ENCODE measurements at regions not wholly inside any gene's neighbourhood (a gene's known extent, or its start where the extent isn't known, plus 50 kb on each side); places are given as distances from the start of the nearest gene placed in this dataset.

DNA sequence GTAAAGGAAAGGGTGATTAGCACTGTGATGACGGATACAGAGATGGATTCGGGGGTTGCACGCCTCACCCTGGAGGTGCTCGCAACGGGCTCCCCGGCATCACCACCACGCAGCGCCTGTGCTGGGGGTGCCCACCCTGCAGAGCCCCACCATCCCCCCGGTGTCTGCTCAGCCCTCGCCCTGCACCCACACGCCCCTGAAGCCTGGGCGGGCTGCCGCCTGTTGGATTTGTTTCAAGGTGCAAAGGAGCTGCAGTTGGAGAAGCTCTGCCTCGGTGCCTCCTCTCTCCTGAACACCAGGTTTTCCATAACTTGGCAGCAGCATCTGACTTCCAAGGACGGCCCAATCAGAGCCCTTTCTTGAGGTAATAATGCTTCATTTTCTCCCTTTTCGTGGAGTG lies 106.1 kb upstream of the TMEM132D start:
- no peak for TF ChIP-seq GATA2 (IDR thresholded peaks at IDR 0.05; ENCODE audit: low read depth, low read length)
- TF ChIP-seq GATA3 (IDR thresholded peaks at IDR 0.05; ENCODE audit: low read depth, low read length): no peak

DNA sequence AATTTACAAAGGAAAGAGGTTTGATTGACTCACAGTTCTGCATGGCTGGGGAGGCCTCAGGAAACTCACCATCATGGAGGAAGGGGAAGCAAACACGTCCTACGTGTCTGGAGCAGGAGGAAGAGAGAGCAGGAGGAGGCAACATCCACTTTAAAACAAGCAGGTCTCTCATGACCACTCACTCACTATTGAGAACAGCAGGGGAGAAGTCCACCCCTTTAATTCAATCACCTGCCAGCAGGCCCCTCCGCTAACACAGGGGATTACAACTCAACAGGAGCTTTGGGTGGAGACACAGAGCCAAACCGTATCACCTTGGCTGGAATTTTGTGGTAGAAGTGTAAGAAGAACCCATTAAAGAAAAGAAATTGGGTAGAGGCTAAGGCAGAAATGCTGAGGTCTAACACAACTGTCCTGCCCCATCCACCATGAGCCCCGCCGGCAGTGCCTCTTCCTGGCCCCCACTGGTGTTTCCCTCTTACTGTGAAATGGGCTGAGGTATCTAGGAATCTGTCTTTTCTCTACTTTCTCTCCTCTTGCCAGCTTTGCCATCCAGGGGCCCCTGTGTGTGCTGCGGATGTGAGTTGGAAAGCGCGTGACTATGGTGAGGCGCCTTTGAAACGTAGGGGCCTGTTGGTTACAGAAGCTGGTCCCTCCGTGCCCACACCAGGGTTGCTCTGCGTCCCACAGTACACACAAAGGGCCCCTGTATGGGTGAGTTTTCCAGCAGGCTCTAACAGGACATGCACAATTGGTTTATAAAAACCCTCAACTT lies 108.0 kb upstream of the TMEM132D start:
- TF ChIP-seq GATA2 (IDR thresholded peaks at IDR 0.05; ENCODE audit: low read depth, low read length) (no peak), GATA3 (IDR thresholded peaks at IDR 0.05; ENCODE audit: low read depth, low read length) (no peak)

DNA sequence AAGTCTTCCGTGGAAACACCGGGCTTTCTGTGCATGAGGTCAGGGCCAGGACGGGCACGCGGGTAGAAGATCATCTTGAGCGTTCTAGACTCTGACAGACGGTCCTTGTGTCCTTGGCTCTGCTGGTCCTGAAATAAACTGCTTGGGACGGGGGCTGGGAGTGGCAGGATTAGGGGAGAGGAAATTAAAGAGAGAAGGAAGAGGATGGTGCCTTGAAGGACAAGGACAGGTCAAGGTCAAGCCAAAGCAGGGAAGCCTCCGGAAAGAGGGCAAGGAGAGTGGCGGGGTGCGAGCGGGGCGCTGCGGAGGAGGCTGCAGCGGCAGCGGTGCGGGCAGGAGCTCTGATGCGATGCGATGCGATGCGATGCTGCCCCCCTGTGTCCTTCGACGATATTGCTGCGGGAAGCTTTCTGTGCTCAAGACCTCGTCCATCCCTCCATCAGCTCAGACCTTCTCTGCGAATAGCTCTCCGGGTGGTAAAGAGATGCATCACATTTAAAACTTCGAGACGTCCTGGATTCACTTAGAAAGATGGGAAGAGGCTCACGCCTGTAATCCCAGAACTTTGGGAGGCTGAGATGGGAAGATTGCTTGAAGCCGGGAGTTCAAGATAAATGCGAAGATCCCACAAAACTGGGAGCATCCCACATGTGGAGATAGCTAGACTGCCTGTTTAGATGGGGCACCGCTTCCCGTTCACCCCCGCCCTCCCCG lies 110.1 kb upstream of the TMEM132D start:
- TF ChIP-seq GATA3 (IDR thresholded peaks at IDR 0.05; ENCODE audit: low read depth, low read length) (no peak), GATA2 (IDR thresholded peaks at IDR 0.05; ENCODE audit: low read depth, low read length) (no peak)

DNA sequence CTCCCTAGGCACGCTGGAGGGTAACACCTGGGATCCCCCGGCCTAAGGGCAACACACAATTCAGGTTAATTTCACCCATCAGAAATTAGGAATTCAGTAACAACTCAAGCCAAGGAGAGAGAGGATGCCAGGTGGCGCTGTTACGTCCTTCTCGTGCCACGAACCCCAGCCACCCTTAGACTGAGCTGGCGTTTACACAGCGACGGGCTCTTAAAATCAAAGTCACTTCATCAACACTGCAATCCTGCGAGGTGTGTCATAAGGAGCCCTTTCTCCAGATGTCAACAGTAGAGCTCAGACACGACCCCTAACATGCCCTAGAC lies 110.6 kb upstream of the TMEM132D start:
- no peak for TF ChIP-seq GATA2 (IDR thresholded peaks at IDR 0.05; ENCODE audit: low read depth, low read length)
- TF ChIP-seq GATA3 (IDR thresholded peaks at IDR 0.05; ENCODE audit: low read depth, low read length): no peak

DNA sequence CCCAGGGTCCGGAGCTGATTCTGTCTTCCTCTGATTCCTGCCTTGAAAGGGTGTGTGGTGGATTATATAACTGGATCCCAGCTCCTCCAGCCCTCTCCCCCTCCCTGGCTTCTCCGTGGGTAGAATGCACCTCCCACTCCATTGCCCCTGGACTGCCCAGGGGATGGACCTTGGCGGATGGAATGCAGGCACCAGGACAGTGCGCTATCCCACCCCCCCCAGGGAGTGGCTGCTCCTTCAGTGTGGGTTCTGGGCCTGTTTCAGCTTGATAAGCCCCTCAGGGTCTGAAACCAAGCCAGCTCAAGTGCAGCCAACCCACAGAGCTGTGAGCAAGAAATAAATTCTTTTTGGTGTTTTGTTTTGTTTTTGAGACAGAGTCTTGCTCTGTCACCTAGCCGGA lies 112.4 kb upstream of the TMEM132D start:
- TF ChIP-seq GATA3 (IDR thresholded peaks at IDR 0.05; ENCODE audit: low read depth, low read length): no peak
- no peak for TF ChIP-seq GATA2 (IDR thresholded peaks at IDR 0.05; ENCODE audit: low read depth, low read length)

DNA sequence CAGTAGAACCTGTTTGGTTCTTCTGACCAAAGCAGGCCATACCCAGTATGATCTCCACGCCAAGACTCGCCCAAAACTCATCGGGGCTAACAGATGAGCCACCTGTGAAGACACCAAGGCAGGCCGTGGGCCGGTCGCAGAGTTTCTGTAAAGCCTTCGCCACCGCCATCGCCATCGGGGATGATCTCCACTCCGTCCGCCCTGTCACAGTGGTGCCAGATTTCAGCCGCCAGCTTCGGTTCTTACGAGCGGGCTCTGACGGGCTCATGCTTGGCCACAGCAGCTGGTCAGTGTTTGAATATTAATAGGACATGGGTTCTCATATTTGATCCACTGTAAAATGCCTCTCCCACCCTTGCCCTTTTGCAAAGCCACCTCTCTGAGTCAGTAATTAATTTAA lies 113.2 kb upstream of the TMEM132D start:
- TF ChIP-seq GATA2 (IDR thresholded peaks at IDR 0.05; ENCODE audit: low read depth, low read length) (no peak), GATA3 (IDR thresholded peaks at IDR 0.05; ENCODE audit: low read depth, low read length) (no peak)

DNA sequence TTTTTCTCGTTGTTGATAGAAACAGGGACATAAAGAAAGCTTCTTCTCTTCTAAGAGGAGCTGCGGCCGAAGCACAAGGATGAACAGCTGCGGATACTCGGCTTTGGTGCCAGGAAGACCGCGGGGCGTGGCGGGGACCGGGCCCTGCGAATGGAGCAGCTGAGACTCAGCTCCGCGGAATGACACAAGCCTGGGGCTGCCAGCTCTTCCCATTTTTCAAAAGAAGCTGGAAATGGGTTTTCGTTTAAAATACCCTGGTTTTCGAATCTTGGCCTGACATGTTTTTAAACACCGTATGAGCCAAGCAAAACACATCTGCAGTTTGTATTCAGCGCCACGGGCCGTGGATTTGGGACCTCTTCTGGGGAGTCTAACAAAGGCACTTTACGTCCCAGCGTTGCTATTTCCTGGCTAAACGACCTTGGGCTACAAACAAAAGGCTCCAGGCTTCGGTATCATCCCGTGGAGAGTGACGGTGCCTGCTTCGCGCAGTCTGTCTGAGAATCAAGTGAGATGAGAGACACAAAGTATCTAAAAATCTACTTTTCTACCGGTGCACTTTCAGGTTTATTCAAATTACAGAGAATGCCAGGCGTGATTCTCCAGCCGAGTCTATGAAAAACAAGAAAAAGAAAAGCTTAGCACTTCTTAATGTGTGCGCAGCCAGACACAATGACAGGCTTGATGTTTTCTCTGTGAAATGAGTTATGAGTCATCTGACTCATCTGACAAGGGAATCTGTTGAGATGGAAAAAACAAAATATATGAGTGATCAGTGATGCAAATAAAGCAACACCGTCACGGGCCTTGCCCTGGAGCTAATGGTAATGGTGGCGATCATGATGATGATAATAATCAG lies 114.0 kb upstream of the TMEM132D start:
- no peak for TF ChIP-seq GATA3 (IDR thresholded peaks at IDR 0.05; ENCODE audit: low read depth, low read length)
- no peak for TF ChIP-seq GATA2 (IDR thresholded peaks at IDR 0.05; ENCODE audit: low read depth, low read length)

DNA sequence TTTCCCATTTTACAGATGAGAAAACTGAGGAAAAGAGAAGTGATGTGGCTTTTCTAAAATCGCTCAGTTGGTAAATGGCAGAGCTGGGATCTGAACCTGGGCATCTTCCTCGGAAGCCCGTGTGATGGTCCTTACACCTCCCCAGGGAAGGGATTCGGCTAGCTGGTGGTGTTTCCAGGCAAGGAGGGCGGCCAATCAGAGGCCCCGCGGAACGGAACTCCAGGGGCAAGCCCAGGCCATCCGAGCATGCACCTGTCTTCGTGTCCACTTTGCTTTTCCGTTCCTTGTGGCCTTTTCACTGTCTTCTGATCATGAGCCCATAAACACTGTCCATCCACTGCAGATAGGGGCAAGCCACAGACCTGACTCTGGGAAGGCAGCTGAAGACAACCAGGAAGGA lies 114.8 kb upstream of the TMEM132D start:
- TF ChIP-seq GATA2 (IDR thresholded peaks at IDR 0.05; ENCODE audit: low read depth, low read length) (no peak), GATA3 (IDR thresholded peaks at IDR 0.05; ENCODE audit: low read depth, low read length) (no peak)

DNA sequence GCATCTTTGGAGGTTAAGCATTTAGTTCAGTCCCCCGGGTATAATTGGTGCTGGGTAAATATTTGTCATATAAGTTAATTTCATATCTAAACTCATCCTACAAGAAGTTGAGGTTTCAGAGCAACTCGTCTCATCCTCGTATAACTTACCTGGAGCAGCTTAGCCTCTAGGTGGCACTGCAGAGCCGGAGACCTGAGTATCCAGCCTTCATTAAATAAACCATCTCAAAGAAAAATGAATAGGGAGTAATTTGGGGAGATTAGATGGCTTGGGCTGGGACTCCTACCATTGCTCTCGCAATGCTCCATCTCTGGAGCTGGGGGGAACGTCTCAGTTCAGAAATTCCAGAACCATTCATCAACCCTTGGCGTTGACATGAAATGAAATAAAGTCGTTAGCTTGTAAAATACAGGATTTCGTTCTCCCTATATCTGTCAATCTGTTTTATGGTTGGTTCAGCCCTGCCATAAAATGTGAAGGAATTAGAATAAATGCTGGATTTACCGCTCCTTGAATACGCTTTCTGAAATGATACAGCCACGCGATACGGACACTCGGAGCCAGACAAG lies 122.9 kb upstream of the TMEM132D start:
- TF ChIP-seq GATA3 (IDR thresholded peaks at IDR 0.05; ENCODE audit: low read depth, low read length) (no peak), GATA2 (IDR thresholded peaks at IDR 0.05; ENCODE audit: low read depth, low read length) (no peak)

DNA sequence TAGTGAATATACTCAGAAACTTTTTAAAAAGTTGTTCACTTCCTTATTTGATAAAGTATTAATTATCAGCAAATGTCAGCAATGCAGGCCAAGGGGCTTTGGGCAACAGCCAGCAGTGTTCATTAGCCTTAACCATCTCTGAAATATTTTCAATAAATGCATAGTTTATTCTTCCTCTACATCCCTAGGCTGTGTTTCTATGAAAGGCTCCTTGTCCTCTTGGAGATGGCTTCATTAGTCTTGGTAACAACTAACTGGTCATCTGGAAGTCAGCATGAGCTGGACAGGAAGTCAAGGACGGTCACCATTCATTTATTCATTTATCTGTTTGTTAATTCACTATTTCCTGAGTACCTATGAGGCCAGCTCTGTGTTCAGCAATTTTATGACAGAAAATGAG lies 124.0 kb upstream of the TMEM132D start:
- no peak for TF ChIP-seq GATA3 (IDR thresholded peaks at IDR 0.05; ENCODE audit: low read depth, low read length)
- TF ChIP-seq GATA2 (IDR thresholded peaks at IDR 0.05; ENCODE audit: low read depth, low read length): no peak

DNA sequence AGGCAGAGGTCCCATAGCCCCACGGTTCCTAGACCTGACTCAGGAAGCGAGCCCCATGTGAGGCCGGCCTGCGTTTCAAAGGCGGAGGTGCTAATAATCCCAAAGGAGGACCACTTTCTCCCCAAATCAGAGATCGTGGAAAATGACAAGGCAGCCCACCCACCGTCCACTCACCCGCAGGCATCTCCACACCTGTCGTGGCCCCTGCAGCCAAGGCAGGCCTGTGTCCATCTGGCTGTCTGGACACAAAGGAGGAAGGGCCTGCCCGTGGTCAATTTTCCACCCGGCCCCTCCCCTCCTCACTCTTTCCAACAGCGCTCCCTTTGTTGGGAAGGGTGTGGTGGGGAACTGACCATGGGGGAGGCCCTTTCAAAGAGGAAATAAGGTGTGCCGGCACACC lies 125.3 kb upstream of the TMEM132D start:
- TF ChIP-seq GATA2 (IDR thresholded peaks at IDR 0.05; ENCODE audit: low read depth, low read length) (no peak), GATA3 (IDR thresholded peaks at IDR 0.05; ENCODE audit: low read depth, low read length) (no peak)

DNA sequence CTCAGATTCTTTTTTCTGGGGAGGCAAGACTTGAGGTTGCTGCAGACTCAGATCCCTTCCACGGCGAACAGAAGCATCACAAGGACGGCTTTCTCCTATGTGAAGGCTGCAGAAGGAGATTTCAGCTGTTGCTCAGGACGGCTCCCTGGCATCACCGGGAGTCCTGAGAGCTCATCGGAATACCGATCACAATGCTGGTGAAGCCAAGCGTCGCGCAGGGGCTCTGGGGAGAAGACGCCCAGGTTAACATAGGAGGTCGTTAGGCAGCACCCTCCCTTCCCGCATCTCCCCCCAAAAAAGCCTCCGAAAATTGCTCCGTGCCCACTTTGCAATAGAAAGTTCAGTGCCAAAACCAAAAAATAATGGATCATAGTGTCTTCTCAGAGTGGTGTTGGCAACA lies 127.2 kb upstream of the TMEM132D start:
- no peak for TF ChIP-seq GATA2 (IDR thresholded peaks at IDR 0.05; ENCODE audit: low read depth, low read length)
- TF ChIP-seq GATA3 (IDR thresholded peaks at IDR 0.05; ENCODE audit: low read depth, low read length): no peak

DNA sequence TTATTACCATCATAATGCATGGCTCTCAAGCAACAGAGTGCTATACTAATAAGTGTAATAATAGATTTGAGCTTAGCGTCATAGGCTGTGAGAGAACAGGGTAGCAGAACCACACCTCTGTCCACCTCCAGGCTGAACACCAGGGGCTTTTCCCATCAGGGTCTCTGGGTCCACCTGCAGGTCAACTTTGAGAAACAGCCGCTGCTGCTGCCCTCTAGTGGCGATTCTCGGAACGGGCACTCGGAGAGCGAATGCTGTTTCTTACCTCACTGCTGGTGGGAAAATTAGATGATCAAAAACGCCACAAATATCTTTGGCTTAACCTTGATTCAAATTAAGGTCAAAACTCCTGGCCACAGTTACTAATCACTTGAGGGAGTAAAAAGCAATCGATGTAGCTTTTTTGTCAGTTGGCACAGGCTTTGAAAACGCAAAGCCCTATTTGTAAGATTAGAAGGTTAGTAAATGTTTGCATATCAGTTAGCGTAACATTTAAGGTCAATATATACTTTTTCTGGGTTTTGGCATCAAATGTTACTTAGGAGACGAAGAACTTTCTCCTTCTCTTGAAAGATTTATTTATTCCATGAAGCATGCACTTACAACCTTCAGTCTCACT lies 127.9 kb upstream of the TMEM132D start:
- no peak for TF ChIP-seq GATA3 (IDR thresholded peaks at IDR 0.05; ENCODE audit: low read depth, low read length)
- TF ChIP-seq GATA2 (IDR thresholded peaks at IDR 0.05; ENCODE audit: low read depth, low read length): no peak

Data from SH-SY5Y (cell line).